ENCODE measurements at regions not wholly inside any gene's neighbourhood (a gene's known extent, or its start where the extent isn't known, plus 50 kb on each side); places are given as distances from the start of the nearest gene placed in this dataset.
A peak's percentile ranks its signal among the peaks of the same experiment; 100 is the strongest.
"Not testable (repeated sequence)": the region's sequence is repeated elsewhere in the genome, so short reads cannot be mapped to it uniquely, and the experiment has no call there.

- DNase-seq (ENCODE audit: low spot score) = no peak
Observed at GRCh38 chr17:62154909-62155308, 89.8 kb upstream of the MED13 start.

- no peak for DNase-seq (ENCODE audit: low spot score)
Observed at GRCh38 chr17:62150471-62150870, 85.4 kb upstream of the MED13 start.

- no peak for DNase-seq (ENCODE audit: low spot score)
Observed at GRCh38 chr17:62149961-62150360, 84.9 kb upstream of the MED13 start.

- no peak for DNase-seq (ENCODE audit: low spot score)
Observed at GRCh38 chr17:62147284-62147683, 82.2 kb upstream of the MED13 start.

- no peak for DNase-seq (ENCODE audit: low spot score)
Observed at GRCh38 chr17:62140836-62141235, 75.8 kb upstream of the MED13 start.

- no peak for DNase-seq (ENCODE audit: low spot score)
Observed at GRCh38 chr17:62140376-62140775, 75.3 kb upstream of the MED13 start.

- not testable (repeated sequence) for DNase-seq (ENCODE audit: low spot score)
Observed at GRCh38 chr17:62139690-62140354, 74.7 kb upstream of the MED13 start.

- no peak for DNase-seq (ENCODE audit: low spot score)
Observed at GRCh38 chr17:62139141-62139540, 74.1 kb upstream of the MED13 start.

GRCh38 chr17:62138676-62139121 lies 73.6 kb upstream of the MED13 start:
- DNase-seq (ENCODE audit: low spot score) = not testable (repeated sequence)

GRCh38 chr17:62137734-62138624 lies 72.9 kb upstream of the MED13 start:
- not testable (repeated sequence) for DNase-seq (ENCODE audit: low spot score)

GRCh38 chr17:62137013-62137733 lies 72.1 kb upstream of the MED13 start:
- DNase-seq (ENCODE audit: low spot score) = not testable (repeated sequence)

- no peak for DNase-seq (ENCODE audit: low spot score)
Observed at GRCh38 chr17:62135742-62136141, 70.7 kb upstream of the MED13 start.

GRCh38 chr17:62135096-62135495 lies 70.0 kb upstream of the MED13 start:
- peak; percentile 59 for DNase-seq (ENCODE audit: low spot score)

- peak; percentile 66 for DNase-seq (ENCODE audit: low spot score)
Observed at GRCh38 chr17:62134397-62134796, 69.3 kb upstream of the MED13 start.

GRCh38 chr17:62131271-62131670 lies 66.2 kb upstream of the MED13 start:
- DNase-seq (ENCODE audit: low spot score) = not testable (repeated sequence)

- no peak for DNase-seq (ENCODE audit: low spot score)
Observed at GRCh38 chr17:62130739-62131138, 65.7 kb upstream of the MED13 start.

- no peak for DNase-seq (ENCODE audit: low spot score)
Observed at GRCh38 chr17:62126292-62126691, 61.2 kb upstream of the MED13 start.

GRCh38 chr17:62125307-62125706 lies 60.2 kb upstream of the MED13 start:
- no peak for DNase-seq (ENCODE audit: low spot score)

GRCh38 chr17:62121025-62121730 lies 56.1 kb upstream of the MED13 start:
- no peak for DNase-seq (ENCODE audit: low spot score)

GRCh38 chr17:62119373-62119772 lies 54.3 kb upstream of the MED13 start:
- DNase-seq (ENCODE audit: low spot score) = no peak

Measured in A172 (cell line).